ENCODE measurements at regions not wholly inside any gene's neighbourhood (a gene's known extent, or its start where the extent isn't known, plus 50 kb on each side); places are given as distances from the start of the nearest gene placed in this dataset.

GRCh38 chr2:126437016-126437415 lies 218.9 kb upstream of the GYPC start:
- no peak for DNase-seq

DNA sequence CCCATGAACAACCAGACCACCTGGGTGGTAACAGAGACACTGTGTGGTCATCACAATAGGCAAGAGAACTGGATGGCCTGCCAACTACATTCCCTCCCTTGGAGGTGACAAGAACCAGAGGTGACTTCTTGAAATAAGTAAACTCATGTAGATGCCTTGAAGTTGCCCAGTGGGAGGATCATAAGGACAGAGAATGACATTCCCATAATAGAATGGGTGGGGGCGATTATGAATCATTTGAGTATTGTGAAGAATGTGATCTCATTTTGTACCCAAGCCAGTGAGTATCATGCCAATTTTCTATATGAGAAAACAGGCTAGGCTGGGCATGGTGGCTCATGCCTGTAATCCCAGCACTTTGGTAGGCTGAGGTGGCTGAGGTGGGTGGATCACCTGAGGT lies 211.4 kb upstream of the GYPC start:
- DNase-seq: no peak

GRCh38 chr2:126446106-126446695 lies 209.8 kb upstream of the GYPC start:
- DNase-seq: no peak

GRCh38 chr2:126448611-126449010 lies 207.3 kb upstream of the GYPC start:
- DNase-seq: no peak

DNA sequence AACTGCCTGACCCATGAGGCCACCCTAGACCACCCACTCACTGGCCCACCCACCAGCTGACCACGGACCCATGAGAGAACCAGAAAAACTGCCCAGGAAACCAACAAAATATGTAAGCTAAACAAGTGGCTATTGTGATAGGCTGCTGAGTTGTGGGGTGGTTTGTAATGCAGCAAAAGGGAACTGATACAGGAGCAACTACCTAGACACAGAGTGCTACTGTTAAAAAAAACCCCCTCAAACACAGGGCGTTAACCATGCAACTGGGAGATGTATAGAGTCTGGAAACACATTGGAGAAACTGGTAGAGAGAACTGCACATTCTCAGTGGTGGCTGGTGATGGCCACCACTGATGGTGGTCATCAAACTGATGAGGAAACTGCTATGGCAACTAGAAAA lies 206.3 kb upstream of the GYPC start:
- DNase-seq: no peak

DNA sequence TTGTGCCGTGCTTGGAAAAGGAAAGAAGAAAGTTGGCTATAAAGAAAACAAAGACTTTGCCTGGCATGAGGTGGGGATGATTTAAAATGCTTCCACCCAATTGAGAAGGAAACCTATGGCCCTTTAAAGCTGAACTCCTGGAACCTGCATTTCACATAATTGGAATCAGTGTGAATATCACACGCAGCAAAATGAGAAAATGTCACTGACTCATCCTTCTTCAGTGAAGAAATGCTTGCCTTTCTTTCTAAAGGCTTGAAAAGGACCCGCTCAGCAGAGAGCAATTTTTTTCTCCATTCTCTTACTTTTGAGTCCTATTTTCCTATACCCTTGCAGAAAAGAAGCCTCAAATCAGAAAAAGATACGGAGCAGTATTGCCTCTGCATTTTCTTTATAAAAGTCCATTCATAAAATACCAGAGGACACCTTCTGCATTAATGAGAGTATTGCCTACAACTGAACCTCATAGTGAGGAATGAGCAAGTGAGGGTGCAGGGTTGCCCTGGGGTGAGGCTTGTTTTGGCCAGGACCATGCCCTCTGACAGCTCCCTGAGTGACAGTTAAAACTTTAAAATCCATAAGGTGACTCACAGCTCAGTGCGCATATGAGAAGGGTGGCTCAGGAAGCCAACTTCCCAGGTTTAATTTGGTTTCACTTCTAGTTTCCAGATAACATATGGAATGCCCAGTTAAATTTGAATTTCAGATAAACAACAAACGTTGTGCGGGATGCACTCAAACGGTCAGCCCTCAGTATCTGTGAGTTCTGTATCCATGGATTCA lies 191.9 kb upstream of the GYPC start:
- no peak for DNase-seq

DNA sequence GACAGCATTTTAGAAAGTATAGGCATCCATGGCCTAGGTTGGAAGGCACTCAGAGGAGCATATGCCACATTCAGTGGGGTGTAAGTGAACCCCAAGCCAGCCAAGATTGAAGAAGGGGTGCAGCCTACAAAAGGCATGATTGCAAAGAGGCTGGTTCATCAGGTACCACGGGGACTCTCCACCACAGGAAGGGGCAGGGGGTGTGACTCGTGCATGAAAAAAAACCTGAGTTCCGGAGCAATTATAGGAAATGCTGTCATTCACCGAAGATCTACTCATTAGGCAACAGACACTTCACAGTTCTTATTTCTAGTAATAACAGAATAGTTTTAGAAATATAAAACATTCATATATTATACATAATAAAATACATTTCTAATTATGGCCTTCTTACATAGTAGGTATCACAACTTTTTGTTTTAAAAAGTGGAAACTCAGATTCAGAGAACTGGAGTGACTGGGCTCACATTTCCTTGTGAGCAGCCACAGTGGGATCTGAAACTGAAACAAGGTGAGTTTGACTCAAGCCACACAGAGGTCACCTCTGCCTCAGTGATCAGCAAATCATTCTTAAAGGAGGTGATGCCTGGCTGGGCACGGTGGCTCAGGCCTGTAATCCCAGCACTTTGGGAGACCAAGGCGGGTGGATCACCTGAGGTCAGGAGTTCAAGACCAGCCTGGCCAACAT lies 188.4 kb upstream of the GYPC start:
- no peak for DNase-seq

DNA sequence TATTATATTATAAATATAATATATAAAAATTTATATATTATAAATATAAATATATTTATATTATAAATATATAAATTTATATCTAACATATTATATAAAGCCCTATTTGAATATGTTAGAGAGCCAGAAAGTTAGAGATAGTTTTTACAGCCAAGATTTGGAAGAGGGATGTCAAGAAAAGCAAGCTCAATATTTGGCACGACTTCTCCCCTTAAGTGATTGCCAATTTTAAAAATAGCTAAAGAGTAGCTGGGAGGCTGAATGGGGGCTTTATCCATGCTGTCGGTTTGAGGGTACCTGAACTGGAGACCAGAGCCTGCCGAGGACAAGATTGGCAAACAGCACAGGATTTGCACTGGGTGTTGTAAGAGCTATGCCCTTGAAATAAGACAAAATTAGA lies 180.9 kb upstream of the GYPC start:
- no peak for DNase-seq

DNA sequence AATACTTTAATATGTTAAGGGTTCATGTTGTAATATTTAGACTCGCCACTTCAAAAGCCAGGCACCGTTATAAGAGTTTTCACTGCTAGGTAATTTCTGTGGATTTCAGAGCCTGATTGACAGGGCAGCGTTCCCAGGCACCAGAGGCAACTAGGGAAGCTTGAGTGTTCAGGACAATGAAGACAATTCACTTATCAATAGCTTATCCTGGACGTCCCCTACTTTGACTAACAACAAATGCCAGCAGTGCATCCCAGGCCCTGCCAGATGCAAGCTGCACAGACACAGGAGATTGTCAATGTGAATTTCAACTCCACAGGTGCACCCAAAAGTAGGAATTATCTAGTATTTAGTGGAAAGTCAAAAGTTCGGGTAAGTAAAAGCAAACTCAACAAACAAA lies 179.3 kb upstream of the GYPC start:
- DNase-seq: no peak

DNA sequence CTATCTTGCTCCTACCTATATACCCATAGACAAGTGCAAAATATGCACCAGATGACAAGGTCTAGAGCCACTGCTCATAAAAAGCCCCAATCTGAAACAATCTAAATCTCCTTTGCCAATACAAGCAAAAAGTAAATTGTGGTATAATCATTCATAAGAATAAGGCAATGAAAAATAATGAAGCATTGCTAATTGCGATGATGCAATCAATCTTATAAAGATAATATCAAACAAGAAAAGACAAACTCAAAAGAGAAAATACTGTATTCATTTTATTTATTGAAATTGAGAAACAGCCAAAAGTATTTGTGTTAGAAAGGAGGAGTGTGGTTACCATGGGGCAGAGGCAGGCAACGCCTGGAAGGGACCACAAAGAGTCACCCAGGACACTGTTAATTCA lies 175.9 kb upstream of the GYPC start:
- DNase-seq: no peak

DNA sequence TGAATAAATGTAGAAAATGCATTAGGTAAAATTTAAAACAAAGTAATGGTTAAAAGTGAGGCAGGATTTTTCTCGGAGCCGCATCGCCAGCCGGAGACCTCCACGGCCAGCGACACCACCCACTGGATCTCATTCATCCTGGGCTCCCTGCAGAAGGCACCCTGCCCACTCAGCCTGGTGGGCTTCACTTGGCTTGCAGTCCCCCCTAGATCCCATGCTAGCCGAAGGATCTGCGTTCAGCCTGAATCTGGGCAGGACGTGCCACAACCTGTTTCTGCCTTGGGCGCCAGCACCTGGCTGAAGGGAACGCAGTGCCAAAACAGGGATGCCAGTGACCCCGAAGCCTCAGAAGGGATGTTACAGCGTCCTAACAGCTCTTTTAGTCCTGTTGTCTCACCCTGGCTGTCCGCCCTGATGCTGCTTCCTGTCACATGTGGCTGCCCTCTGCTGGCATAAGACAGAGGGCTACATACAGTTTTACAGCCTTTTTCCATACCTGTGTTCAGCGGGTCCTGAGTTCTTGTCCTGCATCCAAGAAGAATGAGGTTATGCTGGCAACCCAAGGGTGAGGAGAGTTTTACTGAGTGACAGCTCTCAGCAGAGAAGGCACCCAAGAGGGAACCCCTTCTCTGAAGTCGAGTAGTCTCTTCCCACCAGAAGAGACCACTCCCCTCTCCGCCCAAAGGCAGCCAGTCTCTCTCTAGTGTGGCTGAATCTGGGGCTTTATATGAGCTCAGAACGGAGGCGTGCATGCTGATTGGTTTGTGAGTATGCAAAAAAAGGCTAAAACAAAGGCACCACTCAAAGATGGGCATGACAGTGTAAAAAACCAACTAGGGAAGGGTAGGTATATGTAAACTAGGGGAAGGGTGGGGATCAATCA lies 173.1 kb upstream of the GYPC start:
- no peak for DNase-seq

DNA sequence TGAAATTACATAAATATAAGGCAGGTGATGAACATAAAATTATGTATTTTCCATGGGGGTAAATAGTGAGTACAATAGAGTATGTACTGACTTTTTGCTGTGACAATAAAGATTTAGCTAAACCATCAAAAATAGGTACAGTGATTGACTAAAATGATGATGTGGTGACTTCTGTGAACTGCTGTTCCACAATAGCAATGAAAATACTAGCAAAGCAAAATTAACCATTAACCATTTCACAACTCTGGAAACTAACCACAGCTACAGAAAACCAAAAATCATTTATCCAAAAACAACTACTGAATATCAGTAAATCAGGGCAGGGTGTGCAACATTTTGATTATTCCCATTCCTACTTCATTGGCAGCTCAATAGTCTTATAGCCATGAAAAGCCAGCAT lies 161.4 kb upstream of the GYPC start:
- DNase-seq: no peak

DNA sequence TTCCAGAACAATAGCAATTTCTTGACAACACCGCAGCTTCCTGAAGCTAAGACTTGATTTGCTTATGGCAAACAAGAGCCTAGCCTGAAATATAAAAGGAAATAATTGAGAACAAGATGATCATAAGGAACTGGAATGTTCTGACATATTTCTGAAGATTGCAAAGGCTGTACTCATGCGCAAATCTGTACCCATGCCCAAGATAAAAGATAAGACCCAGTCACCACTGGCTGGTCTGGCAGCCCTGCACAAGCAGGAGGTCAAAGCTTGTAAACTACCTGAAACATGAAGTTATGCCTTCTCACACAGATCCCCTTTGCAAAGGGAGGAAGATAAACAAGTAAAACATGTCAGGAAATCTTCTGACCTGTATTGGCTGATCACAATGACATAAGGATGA lies 160.8 kb upstream of the GYPC start:
- no peak for DNase-seq

DNA sequence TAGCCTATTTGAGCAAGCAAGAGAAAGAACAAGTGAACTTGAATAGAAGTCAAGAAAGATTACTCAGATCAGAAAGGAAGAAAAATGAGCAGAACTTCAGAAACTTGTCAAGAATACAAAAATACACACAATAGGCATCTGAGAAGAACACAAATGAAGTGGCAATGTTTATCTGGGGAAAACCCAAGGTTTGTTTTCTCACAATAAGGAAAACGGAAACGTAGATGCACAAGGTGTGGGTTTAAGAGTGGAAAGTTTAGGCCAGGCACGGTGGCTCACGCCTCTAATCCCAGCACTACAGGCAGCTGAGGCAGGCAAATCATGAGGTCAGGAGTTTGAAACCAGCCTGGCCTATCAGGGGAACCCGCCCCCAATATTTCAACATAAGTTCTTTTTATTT lies 159.5 kb upstream of the GYPC start:
- DNase-seq: no peak

GRCh38 chr2:126503476-126503875 lies 152.5 kb upstream of the GYPC start:
- no peak for DNase-seq

GRCh38 chr2:126504949-126505348 lies 151.0 kb upstream of the GYPC start:
- no peak for DNase-seq

- DNase-seq: no peak
Measured at GRCh38 chr2:126506786-126507185, 149.2 kb upstream of the GYPC start.

DNA sequence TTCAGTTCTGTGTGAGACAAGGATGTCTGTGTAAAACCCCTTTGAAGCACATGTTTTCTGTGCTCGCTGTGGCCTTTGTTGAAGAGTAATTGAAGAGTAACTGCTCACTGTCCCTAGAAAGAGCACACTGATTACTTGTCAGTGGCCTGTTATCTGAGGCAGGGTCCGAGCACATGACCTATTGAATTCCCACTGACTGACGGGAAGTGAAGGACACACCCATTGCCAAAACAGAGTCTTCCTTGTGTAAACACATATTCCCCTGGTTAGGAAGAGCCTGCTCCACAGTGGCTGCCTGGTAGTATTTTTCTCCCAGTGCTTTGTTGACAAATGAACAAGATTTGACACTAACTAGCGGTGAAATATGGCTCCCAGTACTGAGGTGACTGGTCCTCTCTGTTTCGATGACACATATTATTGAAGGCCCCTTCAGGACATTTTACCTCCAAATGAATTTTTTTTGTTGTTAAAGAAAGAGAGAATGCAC lies 148.5 kb upstream of the GYPC start:
- no peak for DNase-seq

GRCh38 chr2:126510356-126510755 lies 145.6 kb upstream of the GYPC start:
- DNase-seq: no peak

DNA sequence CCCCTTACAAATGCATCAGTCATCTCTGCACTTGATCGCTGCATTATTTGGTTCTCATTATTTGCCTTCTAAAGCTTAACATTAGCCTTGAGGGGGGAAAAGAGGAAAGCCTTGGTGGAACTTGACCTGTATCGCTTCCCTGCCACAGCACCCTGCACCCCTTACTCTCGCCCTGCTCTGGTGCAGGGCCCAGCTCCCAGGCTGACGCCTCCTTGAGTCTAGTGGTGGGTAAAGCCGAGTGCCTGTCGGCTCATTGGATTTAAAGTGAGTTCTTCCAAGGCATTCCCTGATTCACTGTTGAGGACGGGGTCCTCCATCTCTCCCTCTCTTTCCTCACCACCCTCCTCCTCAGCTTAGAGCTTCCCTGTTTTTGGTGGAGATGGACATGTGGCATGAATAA lies 145.0 kb upstream of the GYPC start:
- no peak for DNase-seq

- DNase-seq: no peak
Measured at GRCh38 chr2:126512026-126512425, 143.9 kb upstream of the GYPC start.

- DNase-seq: no peak
Measured at GRCh38 chr2:126513033-126513432, 142.9 kb upstream of the GYPC start.

GRCh38 chr2:126515471-126515870 lies 140.5 kb upstream of the GYPC start:
- no peak for DNase-seq
